ENCODE measurements at regions not wholly inside any gene's neighbourhood (a gene's known extent, or its start where the extent isn't known, plus 50 kb on each side); places are given as distances from the start of the nearest gene placed in this dataset.

DNA sequence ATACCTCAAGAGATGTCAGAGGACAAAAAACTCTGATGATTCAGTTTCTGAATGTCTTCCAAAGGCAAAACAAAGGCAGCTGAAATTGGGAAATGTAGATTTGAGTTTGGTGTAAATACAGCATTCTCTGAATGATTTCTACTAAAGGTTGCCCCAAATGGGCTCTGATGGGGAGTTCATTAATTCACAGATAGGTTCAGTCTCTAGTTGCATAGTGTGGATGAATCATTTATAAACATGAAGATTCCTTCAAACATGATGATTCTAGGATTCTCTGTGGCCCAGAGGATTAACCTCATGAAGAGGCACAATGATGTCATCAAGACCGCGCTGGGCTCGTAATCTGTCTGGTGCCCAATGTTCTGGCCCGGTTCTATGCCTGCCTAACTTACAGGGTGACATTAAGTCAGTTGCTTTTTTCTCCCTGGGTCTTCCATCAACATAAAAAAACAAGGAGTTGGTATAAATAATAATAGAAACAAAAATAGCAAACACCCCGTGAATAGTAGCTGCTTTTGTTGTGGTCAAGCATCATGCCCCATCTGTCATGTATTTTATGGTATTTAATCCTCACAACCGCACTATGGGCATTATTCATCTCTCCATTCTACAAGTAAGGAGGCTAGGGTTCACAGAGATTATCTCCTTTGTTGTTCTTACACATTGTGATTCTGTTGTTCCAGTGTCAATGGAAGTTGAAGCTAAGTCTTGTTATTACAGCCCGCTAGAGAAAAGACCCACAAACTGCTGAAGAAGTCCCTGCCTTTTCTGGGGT is 509.6 kb upstream of the USP24 start:
- DNase-seq, result no peak

DNA sequence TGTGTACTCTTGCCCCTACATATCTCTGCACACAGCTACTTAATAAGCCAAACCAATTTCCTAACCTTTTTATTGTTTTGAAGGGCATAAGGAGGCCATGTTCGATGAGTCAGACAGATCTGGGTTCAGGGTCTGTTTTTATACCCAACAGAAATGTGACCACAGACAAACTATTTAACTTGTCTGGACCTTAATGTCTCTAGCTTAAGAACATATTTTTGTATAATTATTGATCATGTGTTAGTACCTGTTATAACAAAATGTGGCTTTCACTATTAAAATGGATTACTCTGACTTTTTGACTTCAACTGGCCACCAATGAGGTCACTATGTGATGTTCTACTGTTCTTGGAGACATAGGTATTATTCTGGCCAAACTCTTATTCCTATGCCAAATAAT is 507.8 kb upstream of the USP24 start:
- DNase-seq, result no peak

GRCh38 chr1:55720261-55720660 is 505.1 kb upstream of the USP24 start:
- no peak for DNase-seq

DNA sequence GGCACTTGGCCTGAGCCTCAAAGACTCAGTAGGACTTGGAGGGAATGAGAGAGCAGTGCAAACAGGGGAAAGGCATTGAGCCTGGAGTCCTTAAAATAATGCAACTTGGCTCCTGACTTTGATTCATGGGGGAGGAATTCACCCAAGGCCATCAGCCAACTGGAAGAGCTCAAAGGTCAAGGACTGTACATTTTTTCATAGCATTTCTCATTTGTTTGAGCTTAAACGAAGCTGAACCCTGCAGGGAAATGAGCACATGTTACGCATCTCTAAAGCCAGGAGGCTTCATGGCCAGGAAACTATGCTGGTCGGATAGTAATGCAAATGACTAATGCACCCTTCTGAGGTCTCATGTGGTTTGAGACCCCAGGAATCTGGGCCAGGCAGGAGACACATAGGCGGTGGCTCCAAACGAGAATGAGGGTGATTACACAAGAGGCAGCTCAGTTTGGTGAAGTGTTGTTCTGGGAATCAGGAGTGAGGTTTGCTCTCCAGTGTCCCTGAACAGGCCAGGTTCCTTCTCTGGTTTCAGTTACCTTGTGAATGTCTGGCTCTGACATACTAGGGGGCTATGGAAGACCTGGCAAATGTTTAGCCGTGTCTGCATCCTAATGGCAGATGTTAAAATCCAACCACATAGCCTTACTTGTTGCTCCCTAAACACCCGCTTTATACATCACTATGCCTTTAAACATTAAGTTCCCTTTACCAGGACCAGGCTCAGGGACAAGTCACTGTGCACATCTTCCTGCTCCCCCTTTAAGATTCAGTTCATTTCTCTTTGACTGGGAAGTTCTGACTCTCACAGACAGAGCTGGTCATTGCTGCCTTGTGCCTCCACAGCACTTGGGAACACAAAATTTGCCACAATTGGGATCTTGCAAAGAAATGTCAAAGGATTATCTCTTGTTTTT is 503.9 kb upstream of the USP24 start:
- no peak for DNase-seq

DNA sequence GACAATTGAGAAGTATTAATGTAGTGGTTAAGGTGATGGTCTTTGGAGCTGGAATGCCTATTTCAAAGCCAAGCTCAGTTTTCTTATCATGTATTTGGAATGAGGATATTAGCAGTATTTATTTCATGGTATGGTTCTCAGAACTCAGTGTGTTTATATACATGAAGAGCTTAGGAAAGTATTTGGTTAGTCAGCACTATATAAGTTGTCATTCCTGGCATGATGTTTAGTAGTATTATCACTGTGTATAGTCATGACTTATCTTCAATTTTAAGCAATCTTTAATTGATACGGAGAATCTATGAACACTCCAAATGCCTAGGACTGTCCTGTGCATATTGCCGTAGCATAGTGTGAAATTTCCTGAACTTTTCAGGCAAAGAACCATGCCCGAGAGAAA is 501.9 kb upstream of the USP24 start:
- no peak for DNase-seq

DNA sequence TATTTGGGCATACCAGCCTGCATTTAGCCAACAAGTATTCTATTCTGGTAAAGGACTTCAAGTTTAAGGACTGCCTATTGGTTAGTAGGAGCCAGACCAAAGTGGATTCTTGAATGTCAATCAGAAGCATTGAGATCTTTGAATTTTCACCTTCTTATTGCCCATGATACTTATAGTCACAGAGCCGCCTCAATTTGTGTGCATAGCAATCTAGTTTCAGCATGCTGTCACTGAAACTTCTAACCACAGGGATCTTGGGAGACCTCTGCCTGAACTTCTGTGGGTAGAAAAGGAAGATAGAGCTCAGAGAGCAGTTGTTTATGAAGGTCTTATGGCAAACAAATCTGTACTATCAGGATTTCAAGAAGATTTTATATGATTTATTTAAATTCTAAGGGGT is 501.4 kb upstream of the USP24 start:
- DNase-seq, result no peak

DNA sequence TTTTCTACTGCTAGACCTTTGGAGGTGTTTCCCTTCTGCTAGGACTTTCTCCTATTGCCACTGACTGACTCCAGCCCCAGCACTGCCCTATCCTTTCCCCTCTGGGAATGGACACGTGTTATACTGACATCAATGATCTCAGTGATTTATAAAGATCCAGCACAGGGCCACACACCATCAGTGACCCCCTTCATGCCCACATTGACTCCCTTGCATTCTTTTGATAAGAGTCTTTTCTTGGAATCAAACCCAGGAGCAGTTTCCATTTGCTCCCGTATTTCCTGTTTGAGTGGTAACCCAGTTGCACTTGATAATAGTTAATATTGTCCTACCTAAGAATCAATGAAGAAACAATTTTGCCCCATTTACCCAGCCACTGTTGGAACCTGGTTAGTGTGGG is 501.0 kb upstream of the USP24 start:
- DNase-seq, result no peak

DNA sequence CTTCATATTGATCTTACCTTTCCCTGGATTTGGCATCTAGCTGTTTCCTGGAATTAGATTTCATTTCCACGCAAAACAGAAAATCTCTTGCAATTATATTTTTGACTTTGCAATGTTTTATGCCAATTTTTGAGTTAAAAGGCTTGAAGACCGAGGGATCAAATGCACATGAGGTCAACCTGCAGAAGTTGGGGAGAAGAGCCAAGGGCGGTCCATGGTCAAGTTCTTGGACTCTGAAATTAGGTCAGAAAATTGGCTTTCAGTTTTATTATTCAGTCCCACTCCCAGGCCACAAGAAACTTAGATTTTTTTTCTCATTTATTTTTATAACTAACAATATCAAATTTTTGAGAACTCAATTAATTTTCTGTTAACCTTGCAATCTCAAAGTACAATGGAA is 499.1 kb upstream of the USP24 start:
- no peak for DNase-seq

DNA sequence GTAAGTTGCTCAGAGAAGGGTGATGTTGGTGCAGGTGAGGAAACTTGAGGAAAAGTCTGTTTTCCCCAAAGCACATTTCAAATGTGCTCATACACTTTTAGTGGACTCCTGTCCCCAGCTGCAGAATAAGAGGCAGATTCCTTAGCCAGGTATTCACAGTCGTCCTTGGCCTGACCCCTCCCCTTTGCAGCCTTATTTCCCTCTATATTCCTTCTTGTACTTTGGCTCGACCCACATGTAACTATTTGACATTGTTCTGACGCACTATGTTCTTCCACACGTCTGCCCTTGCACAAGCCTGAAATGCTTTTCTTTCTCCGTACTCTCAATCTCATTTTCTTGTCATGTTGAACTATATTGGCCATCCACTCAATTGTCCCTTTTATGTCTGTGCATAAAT is 498.4 kb upstream of the USP24 start:
- DNase-seq, result no peak

DNA sequence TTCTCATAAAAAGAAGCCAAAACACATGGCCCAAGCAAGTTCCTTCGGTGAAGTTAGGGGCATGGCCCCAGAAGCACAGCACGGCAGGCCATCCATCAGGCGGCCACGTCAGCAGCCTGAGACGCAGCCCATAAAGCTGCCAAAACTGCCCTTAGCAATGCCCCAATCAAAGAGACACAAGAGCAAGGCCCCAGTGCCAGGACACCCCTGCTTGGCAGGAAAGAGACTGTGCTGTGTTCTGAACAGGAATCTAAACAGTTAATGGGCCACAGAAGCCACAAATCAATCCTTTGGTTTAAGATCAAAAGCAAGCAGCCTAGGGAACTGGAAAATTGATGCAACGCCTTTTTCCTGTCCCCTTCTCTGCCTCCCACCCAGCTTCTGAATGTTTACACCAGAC is 497.0 kb upstream of the USP24 start:
- DNase-seq, result no peak

GRCh38 chr1:55708781-55709180 is 493.6 kb upstream of the USP24 start:
- no peak for DNase-seq

DNA sequence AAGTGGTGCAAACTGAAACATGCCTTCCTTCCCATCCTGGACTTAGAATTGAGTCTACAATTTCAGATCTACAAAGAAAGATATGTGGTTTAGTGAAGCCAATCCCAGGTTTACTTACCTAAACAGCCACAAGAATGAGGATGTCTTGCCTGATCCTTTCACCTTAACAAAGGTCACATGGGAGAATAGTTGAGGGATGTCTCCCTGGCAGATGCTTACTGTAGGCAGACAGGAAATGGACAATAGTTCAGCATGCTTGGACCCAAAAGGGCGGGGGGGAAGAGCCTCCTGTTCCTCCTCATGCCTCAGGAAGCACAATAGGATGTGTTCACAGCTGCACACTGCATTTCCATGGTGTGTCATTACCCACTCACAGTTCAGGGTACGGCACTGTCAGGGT is 492.7 kb upstream of the USP24 start:
- no peak for DNase-seq

DNA sequence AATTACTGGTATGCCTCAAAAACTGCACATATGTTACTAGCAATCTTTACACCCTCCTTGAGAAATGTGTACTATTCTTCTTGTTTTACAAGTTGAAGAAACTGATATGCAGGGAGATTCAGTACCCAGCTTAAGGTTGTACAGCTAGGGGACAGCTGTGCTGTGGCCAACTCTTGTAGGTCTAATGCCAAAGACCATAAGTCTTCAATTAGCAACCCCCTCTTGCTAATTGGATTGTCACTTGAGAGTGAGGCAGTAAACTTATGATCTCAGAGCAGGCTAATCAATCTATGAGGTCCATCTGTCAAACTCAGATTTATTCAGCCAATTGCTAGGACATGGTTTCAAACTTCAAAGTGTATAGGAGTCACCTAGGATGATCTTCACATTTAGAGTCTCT is 492.0 kb upstream of the USP24 start:
- DNase-seq, result no peak

DNA sequence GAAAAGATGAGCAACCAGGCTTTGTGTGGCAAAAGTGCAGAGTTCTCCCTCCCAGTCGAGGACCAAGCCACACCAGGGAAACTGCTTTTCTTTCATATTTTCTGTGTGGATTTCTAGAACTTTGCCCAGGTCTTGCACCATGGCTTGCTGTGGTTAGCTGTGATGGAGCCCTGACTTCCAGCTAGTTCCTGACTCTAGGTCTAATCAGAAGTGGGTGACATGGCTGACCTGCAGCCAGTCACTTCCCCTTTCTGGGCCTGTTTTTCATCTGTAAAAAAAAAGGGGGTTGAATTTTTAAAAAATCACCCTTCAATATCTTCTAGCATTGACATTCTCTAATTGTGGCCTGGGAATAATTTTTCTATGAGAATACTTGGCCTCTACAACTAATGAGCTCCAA is 491.2 kb upstream of the USP24 start:
- no peak for DNase-seq

- no peak for DNase-seq
These were observed 488.7 kb upstream of the USP24 start for GRCh38 chr1:55703726-55704363.

- no peak for DNase-seq
These were observed 486.9 kb upstream of the USP24 start for GRCh38 chr1:55702064-55702463.

DNA sequence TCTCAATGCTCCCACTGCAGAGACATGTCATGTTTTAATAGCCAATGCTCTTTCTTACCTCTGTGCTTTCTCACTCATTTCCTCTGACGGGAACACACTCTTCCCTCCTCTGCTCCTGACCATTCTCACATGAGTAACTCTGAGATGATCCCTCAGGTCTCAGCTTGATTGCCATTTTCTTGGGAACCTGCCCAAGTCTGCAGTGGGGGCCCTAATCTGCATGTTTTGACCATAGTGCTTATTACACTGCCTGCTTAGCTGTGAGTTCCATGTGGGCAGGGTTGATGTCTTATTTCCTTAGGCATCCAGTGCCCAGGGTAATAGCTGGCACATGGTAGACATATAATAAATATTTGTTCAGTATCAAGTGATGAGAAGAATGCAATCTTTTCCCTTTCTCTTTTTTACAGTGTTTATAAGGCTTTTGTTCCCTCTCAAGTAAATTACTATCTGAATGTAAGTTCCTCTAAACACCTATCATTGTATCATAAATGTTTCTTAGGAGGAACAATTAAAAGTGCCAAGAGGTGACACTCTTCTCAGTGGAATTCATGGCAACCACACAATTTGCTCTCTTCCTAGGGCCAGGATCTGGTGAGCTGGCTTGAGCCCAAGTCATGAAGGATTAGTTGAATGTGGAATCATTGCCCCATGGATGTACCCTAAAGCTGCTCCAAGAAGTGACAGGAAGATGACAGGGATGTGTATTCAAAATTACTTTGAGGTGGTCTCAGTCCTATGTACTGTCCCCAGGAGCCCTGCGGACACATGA is 485.4 kb upstream of the USP24 start:
- DNase-seq, result no peak

DNA sequence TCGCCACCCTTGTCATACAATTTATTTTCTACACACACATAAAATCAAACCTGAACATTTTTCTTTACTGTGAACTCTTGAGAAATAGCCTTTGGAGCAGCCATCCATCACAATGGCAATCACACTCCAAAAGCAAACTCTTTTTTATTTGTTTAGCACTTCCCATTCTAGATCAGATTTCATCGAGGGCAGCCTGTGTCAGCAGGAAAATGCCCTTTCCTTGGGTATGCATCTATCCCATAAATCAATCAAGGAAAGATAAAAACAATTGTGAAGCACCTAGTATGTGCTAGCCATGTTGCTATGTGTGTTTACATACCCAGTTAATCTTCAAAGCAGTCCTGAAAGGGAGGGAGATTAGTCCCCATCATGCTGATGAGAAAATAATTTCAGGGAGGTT is 484.1 kb upstream of the USP24 start:
- DNase-seq, result no peak

GRCh38 chr1:55697997-55698535 is 482.9 kb upstream of the USP24 start:
- no peak for DNase-seq

DNA sequence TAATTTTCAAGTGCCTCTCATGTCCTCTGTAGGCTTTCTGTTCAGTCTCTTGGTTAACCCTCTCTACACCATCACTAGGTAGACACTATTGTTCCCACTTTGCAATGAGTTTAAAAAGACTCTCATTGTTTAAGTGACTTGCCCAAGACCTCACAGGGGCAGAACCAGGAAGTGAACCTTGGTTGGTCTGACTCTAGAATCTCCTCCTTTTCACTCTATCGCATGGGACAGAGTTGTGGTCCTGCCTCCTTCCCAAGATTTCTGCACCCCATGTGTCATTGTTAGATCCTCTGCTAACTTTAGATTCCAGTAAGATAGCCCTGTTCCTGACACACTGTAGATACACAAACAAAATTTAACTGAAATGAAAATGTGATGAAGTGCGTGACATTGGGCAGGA is 481.7 kb upstream of the USP24 start:
- no peak for DNase-seq

DNA sequence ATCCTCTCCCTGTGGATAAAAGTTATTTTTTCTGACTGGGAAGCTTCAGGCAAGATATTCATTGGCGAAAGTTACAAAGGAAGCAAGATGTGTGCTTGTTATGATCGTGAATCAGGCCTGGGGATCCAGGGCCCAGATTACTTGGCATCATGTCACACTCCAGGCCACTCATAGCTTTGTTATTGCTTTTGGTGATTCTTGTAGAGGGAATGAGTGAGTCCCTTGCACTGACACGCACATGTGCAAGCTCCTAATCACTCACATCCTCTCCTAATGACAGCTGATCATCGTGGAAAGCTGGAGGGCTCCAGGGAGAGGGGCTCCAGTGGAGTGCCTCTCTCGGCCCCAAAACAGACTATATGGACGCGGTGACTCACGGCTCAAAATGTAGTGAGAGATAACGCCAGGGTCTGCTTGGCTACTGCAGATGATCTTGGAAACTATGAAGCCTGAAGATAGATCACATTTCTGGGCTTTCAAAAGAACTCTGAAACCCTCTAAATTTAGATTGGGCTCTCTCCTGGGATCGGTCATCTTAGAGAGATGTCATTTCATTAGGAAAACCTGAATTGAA is 481.1 kb upstream of the USP24 start:
- no peak for DNase-seq

DNA sequence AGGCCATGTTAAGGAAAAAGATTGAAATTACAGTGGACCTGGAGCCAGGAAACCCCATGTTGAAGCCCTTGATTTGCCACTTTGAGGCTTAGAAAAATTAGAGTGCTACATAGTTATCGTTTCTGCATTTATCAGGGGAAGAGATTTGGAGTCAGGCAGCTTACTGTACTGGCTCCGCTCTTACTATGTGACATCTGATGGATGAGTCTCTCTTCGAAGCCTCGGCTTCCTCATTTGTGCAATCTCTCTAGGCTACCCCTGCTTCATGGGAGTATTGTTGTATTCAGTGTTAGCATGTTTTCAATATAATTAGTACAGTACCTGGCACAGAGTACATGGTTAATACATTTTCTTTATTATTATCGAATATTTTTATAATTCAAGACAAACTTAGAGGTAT is 480.4 kb upstream of the USP24 start:
- DNase-seq, result no peak
